ENCODE measurements at regions not wholly inside any gene's neighbourhood (a gene's known extent, or its start where the extent isn't known, plus 50 kb on each side); places are given as distances from the start of the nearest gene placed in this dataset.
"Not testable (repeated sequence)": the region's sequence is repeated elsewhere in the genome, so short reads cannot be mapped to it uniquely, and the experiment has no call there.

DNA sequence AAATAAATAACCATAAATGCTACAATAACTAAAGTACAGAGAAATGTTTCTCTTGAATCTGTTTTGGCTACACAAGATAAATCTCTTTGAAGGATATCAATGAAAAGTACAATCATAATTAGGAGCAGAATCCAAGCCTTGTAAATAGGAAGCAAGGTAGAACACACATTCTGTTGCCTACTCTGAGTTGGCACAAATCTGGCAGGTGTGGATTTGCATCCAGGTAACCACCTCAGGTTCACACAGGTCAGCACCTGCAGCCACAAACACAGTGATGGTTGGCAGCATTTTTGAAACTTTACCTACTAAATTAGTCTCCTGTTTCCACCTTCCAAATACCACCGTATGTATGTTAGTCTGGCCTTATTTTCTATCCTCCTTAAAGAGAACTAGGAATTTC, 105.3 kb upstream of the PIK3R1 start:
- H3K36me3 Mint-ChIP-seq (ENCODE audit: low read depth, unreplicated experiment): no peaks in the 10 kb centered on the region
- Histone ChIP-seq H3K4me1 (ENCODE audit: insufficient read depth, low read length) (peaks cover 8% of the 10 kb centered on the region), H2AFZ (ENCODE audit: low read depth, low read length) (no peak overlapping the region), H3K36me3 (ENCODE audit: insufficient read depth, low read length) (no peaks in the 10 kb centered on the region), H3K27ac (ENCODE audit: low read depth, low read length) (no peak overlapping the region), H3K9me3 (ENCODE audit: insufficient read depth, low read depth, low read length) (no peaks in the 10 kb centered on the region), H3K4me3 (ENCODE audit: insufficient read depth, low read depth, low read length) (no peak overlapping the region), H4K20me1 (ENCODE audit: insufficient read depth, low read length) (no peaks in the 10 kb centered on the region), H3K79me2 (ENCODE audit: insufficient read depth, low read length) (no peaks in the 10 kb centered on the region), H3K4me2 (ENCODE audit: low read length) (no peak overlapping the region), H3K27me3 (ENCODE audit: insufficient read depth, low read length) (no peaks in the 10 kb centered on the region), H3K9ac (ENCODE audit: low read length) (no peak overlapping the region)
- H3K4me1 Mint-ChIP-seq (ENCODE audit: low read depth, unreplicated experiment): peaks cover 7% of the 10 kb centered on the region
- no peak for TF ChIP-seq EZH2 (IDR thresholded peaks at IDR 0.05; ENCODE audit: insufficient read depth, low read length)
- no peak for TF ChIP-seq CTCF (IDR thresholded peaks at IDR 0.05; ENCODE audit: insufficient read depth, low read depth, low read length)
- no peak overlapping the region for H3K27ac Mint-ChIP-seq (ENCODE audit: unreplicated experiment)
- FAIRE-seq (no peak), DNase-seq (ENCODE audit: low read depth) (no peak)
- no peaks in the 10 kb centered on the region for H3K27me3 Mint-ChIP-seq (ENCODE audit: low read depth, unreplicated experiment)
- no peak overlapping the region for H3K4me3 Mint-ChIP-seq (ENCODE audit: unreplicated experiment)
- peaks cover 6% of the 10 kb centered on the region for H3K9me3 Mint-ChIP-seq (ENCODE audit: unreplicated experiment)

- H3K27me3 ChIP-seq (ENCODE audit: insufficient read depth, low read length); H3K9ac ChIP-seq (ENCODE audit: low read length); H3K27ac Mint-ChIP-seq (ENCODE audit: unreplicated experiment); H3K4me1 ChIP-seq (ENCODE audit: insufficient read depth, low read length); H3K27me3 Mint-ChIP-seq (ENCODE audit: low read depth, unreplicated experiment); H3K4me3 Mint-ChIP-seq (ENCODE audit: unreplicated experiment); H3K79me2 ChIP-seq (ENCODE audit: insufficient read depth, low read length); DNase-seq (ENCODE audit: low read depth); H4K20me1 ChIP-seq (ENCODE audit: insufficient read depth, low read length); FAIRE-seq; H3K4me2 ChIP-seq (ENCODE audit: low read length); H3K9me3 ChIP-seq (ENCODE audit: insufficient read depth, low read depth, low read length); H3K4me1 Mint-ChIP-seq (ENCODE audit: low read depth, unreplicated experiment); H2AFZ ChIP-seq (ENCODE audit: low read depth, low read length); H3K4me3 ChIP-seq (ENCODE audit: insufficient read depth, low read depth, low read length); H3K36me3 Mint-ChIP-seq (ENCODE audit: low read depth, unreplicated experiment); H3K36me3 ChIP-seq (ENCODE audit: insufficient read depth, low read length); H3K27ac ChIP-seq (ENCODE audit: low read depth, low read length): not testable (repeated sequence)
- peaks cover 18% of the 10 kb centered on the region for H3K9me3 Mint-ChIP-seq (ENCODE audit: unreplicated experiment)
Observed at GRCh38 chr5:68104217-68104616, 111.3 kb upstream of the PIK3R1 start.

GRCh38 chr5:68103297-68103696, 112.3 kb upstream of the PIK3R1 start:
- H3K27me3 ChIP-seq (ENCODE audit: insufficient read depth, low read length); H3K4me3 ChIP-seq (ENCODE audit: insufficient read depth, low read depth, low read length); H3K9ac ChIP-seq (ENCODE audit: low read length); H3K36me3 ChIP-seq (ENCODE audit: insufficient read depth, low read length); H3K4me3 Mint-ChIP-seq (ENCODE audit: unreplicated experiment); H3K4me1 Mint-ChIP-seq (ENCODE audit: low read depth, unreplicated experiment); H3K4me1 ChIP-seq (ENCODE audit: insufficient read depth, low read length); H2AFZ ChIP-seq (ENCODE audit: low read depth, low read length); H3K9me3 ChIP-seq (ENCODE audit: insufficient read depth, low read depth, low read length); FAIRE-seq; H3K36me3 Mint-ChIP-seq (ENCODE audit: low read depth, unreplicated experiment); DNase-seq (ENCODE audit: low read depth); H3K4me2 ChIP-seq (ENCODE audit: low read length); H3K27ac ChIP-seq (ENCODE audit: low read depth, low read length); H3K27ac Mint-ChIP-seq (ENCODE audit: unreplicated experiment); H4K20me1 ChIP-seq (ENCODE audit: insufficient read depth, low read length); H3K27me3 Mint-ChIP-seq (ENCODE audit: low read depth, unreplicated experiment); H3K79me2 ChIP-seq (ENCODE audit: insufficient read depth, low read length): not testable (repeated sequence)
- peaks cover 18% of the 10 kb centered on the region for H3K9me3 Mint-ChIP-seq (ENCODE audit: unreplicated experiment)

GRCh38 chr5:68099327-68099726, 116.2 kb upstream of the PIK3R1 start:
- no peak overlapping the region for H3K27ac Mint-ChIP-seq (ENCODE audit: unreplicated experiment)
- Histone ChIP-seq H3K79me2 (ENCODE audit: insufficient read depth, low read length) (no peaks in the 10 kb centered on the region), H2AFZ (ENCODE audit: low read depth, low read length) (no peak overlapping the region), H3K4me1 (ENCODE audit: insufficient read depth, low read length) (no peaks in the 10 kb centered on the region), H3K4me3 (ENCODE audit: insufficient read depth, low read depth, low read length) (no peak overlapping the region), H3K27ac (ENCODE audit: low read depth, low read length) (no peak overlapping the region), H3K9me3 (ENCODE audit: insufficient read depth, low read depth, low read length) (no peaks in the 10 kb centered on the region), H4K20me1 (ENCODE audit: insufficient read depth, low read length) (no peaks in the 10 kb centered on the region), H3K36me3 (ENCODE audit: insufficient read depth, low read length) (no peaks in the 10 kb centered on the region), H3K9ac (ENCODE audit: low read length) (no peak overlapping the region), H3K27me3 (ENCODE audit: insufficient read depth, low read length) (no peaks in the 10 kb centered on the region), H3K4me2 (ENCODE audit: low read length) (no peak overlapping the region)
- H3K27me3 Mint-ChIP-seq (ENCODE audit: low read depth, unreplicated experiment): no peaks in the 10 kb centered on the region
- H3K4me1 Mint-ChIP-seq (ENCODE audit: low read depth, unreplicated experiment): no peaks in the 10 kb centered on the region
- no peak for FAIRE-seq
- TF ChIP-seq CTCF (IDR thresholded peaks at IDR 0.05; ENCODE audit: insufficient read depth, low read depth, low read length): no peak
- TF ChIP-seq EZH2 (IDR thresholded peaks at IDR 0.05; ENCODE audit: insufficient read depth, low read length): no peak
- no peak for DNase-seq (ENCODE audit: low read depth)
- H3K9me3 Mint-ChIP-seq (ENCODE audit: unreplicated experiment): peaks cover 7% of the 10 kb centered on the region
- no peaks in the 10 kb centered on the region for H3K36me3 Mint-ChIP-seq (ENCODE audit: low read depth, unreplicated experiment)
- H3K4me3 Mint-ChIP-seq (ENCODE audit: unreplicated experiment): no peak overlapping the region

Data from astrocyte (in vitro differentiated cells and primary cell).